Panc1 (cell line): ENCODE measurements at regions not wholly inside any gene's neighbourhood (a gene's known extent, or its start where the extent isn't known, plus 50 kb on each side); places are given as distances from the start of the nearest gene placed in this dataset.

Source experiments
- ATAC-seq: fragments of 200-7000 bp; cut with Tn5 transposase; 2 replicates; pipeline ENCODE4 v1.9.1; 2020; ENCODE audit warnings: mild to moderate bottlenecking, moderate library complexity
- BruUV-seq: library from RNA; stranded (reverse); fragments of 400-500 nt; replicated peaks from 2 replicates; lab custom pipeline; 2021; lab: Mats Ljungman, UMichigan
- CTCF ChIA-PET: fragments of 300-600 bp; sonication (Branson Sonifier 250); formaldehyde crosslinking; loops from one replicate; lab custom pipeline; 2022; ENCODE audit warnings: antibody characterized with exemption; lab: Charles Lee
- POLR2A ChIA-PET: fragments of 300-600 bp; sonication (Branson Sonifier 250); formaldehyde crosslinking; loops from one replicate; lab custom pipeline; 2022; ENCODE audit warnings: antibody characterized with exemption; lab: Charles Lee
- DNase-seq: peaks from one replicate; pipeline ENCODE4 v3.0.0-alpha.2; 2010; ENCODE audit warnings: low read depth, low spot score
- H3K27ac ChIP-seq: 2 replicates; pipeline ENCODE4 v1.5.1; 2011; ENCODE audit warnings: mild to moderate bottlenecking, low read length, inconsistent platforms
- H3K27me3 ChIP-seq: fragments of 200-500 bp; sonication (Bioruptor generic); 2 replicates; pipeline ENCODE4 v1.6.0; 2014; ENCODE audit warnings: low read length, inconsistent platforms; ENCODE audit not compliant: control insufficient read depth, insufficient read depth
- H3K36me3 ChIP-seq: fragments of 200-500 bp; sonication (Bioruptor generic); 2 replicates; pipeline ENCODE4 v1.5.1; 2014; ENCODE audit warnings: inconsistent platforms, mild to moderate bottlenecking, low read length, moderate library complexity; ENCODE audit not compliant: control insufficient read depth, insufficient read depth
- H3K4me1 ChIP-seq: 2 replicates; pipeline ENCODE4 v1.5.1; 2011; ENCODE audit warnings: inconsistent platforms, mild to moderate bottlenecking, low read length, moderate library complexity; ENCODE audit not compliant: control insufficient read depth, insufficient read depth
- H3K4me3 ChIP-seq, 2 experiments: 2 replicates each; pipeline ENCODE4 v1.5.1; 2011 to 2012; ENCODE audit warnings: low read depth in 2 of 2, low read length in 2 of 2, mild to moderate bottlenecking in 2 of 2, inconsistent platforms in 1 of 2, moderate library complexity in 1 of 2
- H3K9me3 ChIP-seq: fragments of 200-500 bp; sonication (Bioruptor generic); 2 replicates; pipeline ENCODE4 v1.5.1; 2014; ENCODE audit warnings: low read depth, mild to moderate bottlenecking, inconsistent platforms, low read length, moderate library complexity; ENCODE audit not compliant: control insufficient read depth, insufficient read depth
- CTCF ChIP-seq: fragments of 450-650 bp; IDR thresholded peaks from 2 replicates; pipeline ENCODE4 v1.5.1; 2017; ENCODE audit warnings: mild to moderate bottlenecking
- POLR2AphosphoS5 ChIP-seq: IDR thresholded peaks from 2 replicates; pipeline ENCODE4 v1.6.1; 2012; ENCODE audit warnings: mild to moderate bottlenecking, low read depth, low read length, moderate library complexity
- REST ChIP-seq, 2 experiments: IDR thresholded peaks; 2 replicates each; pipeline ENCODE4 v1.6.1; 2011 to 2012; ENCODE audit warnings: low read depth in 2 of 2, control low read depth in 1 of 2, low read length in 1 of 2, mild to moderate bottlenecking in 1 of 2, moderate library complexity in 1 of 2; ENCODE audit not compliant: insufficient read depth in 1 of 2
- SIN3A ChIP-seq: IDR thresholded peaks from 2 replicates; pipeline ENCODE4 v1.6.1; 2012; ENCODE audit warnings: low read depth, mild to moderate bottlenecking, low read length, moderate library complexity, borderline replicate concordance; ENCODE audit not compliant: insufficient read depth
- TCF7L2 ChIP-seq: IDR thresholded peaks from 2 replicates; pipeline ENCODE4 v1.6.1; 2011; ENCODE audit warnings: mild to moderate bottlenecking, low read depth, low read length, inconsistent platforms
- in situ Hi-C: cut with HindIII; loops from 2 replicates; pipeline ENCODE4 v1.10.0; 2016; ENCODE audit warnings: low sequenced_read_pairs, low pct_unique_long_range_greater_than_20kb
- intact Hi-C: fragments of 100-400 bp; cut with micrococcal nuclease; formaldehyde crosslinking; loops from one replicate; pipeline ENCODE4 v1.10.0; 2022; ENCODE audit not compliant: unreplicated experiment

GRCh38 chr6:79864421-79864820, 82.9 kb downstream of the ELOVL4 start:
- in situ Hi-C loops, result no loop called here
- Histone ChIP-seq H3K27me3 (no peaks in the 10 kb centered on the region; the same call in 1 of the 2 replicates), H3K4me1 (peaks cover 6% of the 10 kb centered on the region), H3K27ac (no peak overlapping the region), H3K36me3 (no peaks in the 10 kb centered on the region), H3K9me3 (no peaks in the 10 kb centered on the region), H3K4me3 (no peak overlapping the region)
- BruUV-seq, result no TSS peak
- intact Hi-C loops, result loop anchor here (10.0 kb wide), 1 partner anchor 290 kb away; no protein-coding TSS in a partner anchor
- CTCF ChIA-PET, result interaction anchor here (0.6 kb wide), 1 partner anchor 1466 kb away, joined by 6 read pairs; no protein-coding TSS in a partner anchor
- ATAC-seq, result no peak
- DNase-seq, result no peak
- TF ChIP-seq POLR2AphosphoS5, result no peak
- no peak for TF ChIP-seq REST (IDR thresholded peaks at IDR 0.05; ENCODE audit: insufficient read depth in 1 of 2, low read depth in 2 of 2, low read length in 1 of 2)
- no peak for TF ChIP-seq SIN3A
- no peak for TF ChIP-seq TCF7L2
- no peak for TF ChIP-seq CTCF
- POLR2A ChIA-PET, result no interaction called here

- H3K4me3 ChIP-seq, result no peak overlapping the region
- in situ Hi-C loops, result no loop called here
- no peak overlapping the region for H3K27ac ChIP-seq
- H3K36me3 ChIP-seq, result no peaks in the 10 kb centered on the region
- ATAC-seq (no peak), DNase-seq (no peak)
- peaks cover 6% of the 10 kb centered on the region; the same call in 1 of the 2 replicates for H3K4me1 ChIP-seq
- ChIA-PET POLR2A (no interaction called here), CTCF (interaction anchor here (0.6 kb wide), 1 partner anchor 1466 kb away, joined by 6 read pairs; no protein-coding TSS in a partner anchor)
- no peaks in the 10 kb centered on the region; the same call in 1 of the 2 replicates for H3K27me3 ChIP-seq
- BruUV-seq, result no TSS peak
- H3K9me3 ChIP-seq, result no peaks in the 10 kb centered on the region
- intact Hi-C loops, result loop anchor here (10.0 kb wide), 1 partner anchor 289 kb away; no protein-coding TSS in a partner anchor
- TF ChIP-seq CTCF (no peak), POLR2AphosphoS5 (no peak), REST (IDR thresholded peaks at IDR 0.05; ENCODE audit: insufficient read depth in 1 of 2, low read depth in 2 of 2, low read length in 1 of 2) (no peak), TCF7L2 (no peak), SIN3A (no peak)
These were observed 83.4 kb downstream of the ELOVL4 start for GRCh38 chr6:79864001-79864400.
